Kidney capillary endothelial cell (primary cell): ENCODE measurements at regions not wholly inside any gene's neighbourhood (a gene's known extent, or its start where the extent isn't known, plus 50 kb on each side); places are given as distances from the start of the nearest gene placed in this dataset.

ENCODE experiments used
- DNase-seq: peaks from one replicate; pipeline ENCODE4 v3.0.0-alpha.2; 2018; ENCODE audit warnings: low spot score

DNA sequence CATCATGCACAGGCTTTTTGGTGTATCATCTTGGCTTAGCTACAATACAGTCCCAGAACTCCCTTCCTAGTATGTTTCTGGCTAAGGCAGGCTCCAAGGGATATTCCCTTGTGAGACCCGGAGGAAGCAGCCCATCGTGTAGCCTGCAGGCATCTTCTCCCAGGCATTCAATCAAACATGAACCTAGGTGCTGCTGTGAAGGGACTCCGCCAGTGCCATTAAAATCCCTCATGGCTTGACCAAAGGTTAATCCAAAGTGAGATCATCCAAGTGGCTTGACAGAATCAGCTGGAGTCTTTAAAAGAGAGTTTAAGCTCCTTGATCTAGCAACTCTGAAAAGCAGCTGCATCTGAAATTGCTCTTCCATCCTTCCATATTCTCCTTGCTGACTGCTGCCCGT lies 333.9 kb downstream of the DIRAS2 start:
- DNase-seq, result no peak

DNA sequence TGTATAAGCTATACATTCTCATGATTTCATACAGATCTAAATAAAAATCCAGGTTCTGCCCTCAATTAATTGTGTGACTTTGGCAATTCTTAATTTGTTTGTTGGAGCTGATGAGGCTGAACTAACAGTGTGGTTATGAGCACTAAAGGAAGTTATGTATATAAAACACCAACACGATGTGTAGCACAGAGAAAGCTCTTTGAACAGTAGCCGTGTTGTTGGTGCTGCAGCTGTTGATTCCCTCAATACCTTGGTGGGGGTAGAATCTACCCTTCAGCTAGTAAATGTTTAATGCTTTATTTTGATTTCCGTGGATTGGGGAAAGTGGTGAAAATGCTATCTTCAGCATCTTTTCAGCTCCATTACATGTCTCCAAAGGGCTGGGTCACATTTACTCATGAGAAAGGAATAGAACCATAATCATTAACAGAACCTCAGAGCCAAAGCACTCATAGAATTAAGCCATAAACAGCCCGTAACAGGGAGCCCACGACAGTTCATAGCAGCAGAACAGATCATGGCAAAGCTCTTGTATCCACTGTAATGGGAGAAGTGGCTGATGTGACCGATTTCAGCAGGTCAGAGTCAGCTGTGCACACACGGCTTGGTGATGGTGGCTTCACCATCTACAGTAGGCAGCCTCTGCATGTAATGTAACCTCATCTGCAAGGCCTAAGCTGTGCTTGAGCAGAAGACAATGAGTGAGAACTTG lies 332.7 kb downstream of the DIRAS2 start:
- no peak for DNase-seq

GRCh38 chr9:90310521-90310876 lies 332.1 kb downstream of the DIRAS2 start:
- DNase-seq, result no peak

DNA sequence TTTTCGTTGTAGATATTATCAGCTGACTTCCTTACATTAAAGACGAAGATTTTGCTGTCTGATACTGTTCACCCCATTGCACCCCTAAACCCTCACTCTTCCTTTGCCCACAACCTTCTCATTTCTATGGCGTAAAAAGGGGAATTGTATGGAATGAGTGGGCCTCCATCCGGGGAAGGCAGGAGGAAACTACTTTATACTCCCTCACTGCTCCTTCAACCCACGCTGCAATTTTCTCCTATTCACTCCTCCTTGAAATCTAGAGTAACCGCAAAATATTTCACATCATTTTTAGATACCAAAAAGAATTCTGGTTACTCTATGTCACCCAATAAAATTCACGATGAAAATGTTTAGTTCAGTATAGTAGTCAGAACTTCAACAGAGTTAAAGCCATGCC lies 330.8 kb downstream of the DIRAS2 start:
- no peak for DNase-seq

GRCh38 chr9:90322296-90322695 lies 320.3 kb downstream of the DIRAS2 start:
- DNase-seq, result no peak

GRCh38 chr9:90325913-90326653 lies 316.5 kb downstream of the DIRAS2 start:
- no peak for DNase-seq

DNA sequence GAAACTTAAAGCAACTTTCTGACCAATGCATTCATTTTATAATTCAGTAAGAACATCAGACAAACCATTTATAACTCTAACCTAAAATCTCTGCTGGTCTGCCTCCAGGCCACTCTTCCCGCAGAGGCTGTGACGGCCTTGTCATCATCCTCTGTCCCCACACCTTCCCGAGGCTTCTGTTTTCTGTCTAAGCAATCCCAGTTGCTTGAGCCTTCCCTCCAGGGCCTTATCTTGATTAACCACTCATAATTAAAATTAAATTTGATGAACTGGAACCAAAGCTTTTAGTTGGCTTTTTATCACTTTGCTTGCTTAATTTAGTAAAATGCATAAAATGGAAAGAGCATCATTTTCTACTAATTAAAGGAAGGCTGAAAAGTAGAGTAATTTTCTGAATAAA lies 312.4 kb downstream of the DIRAS2 start:
- no peak for DNase-seq

DNA sequence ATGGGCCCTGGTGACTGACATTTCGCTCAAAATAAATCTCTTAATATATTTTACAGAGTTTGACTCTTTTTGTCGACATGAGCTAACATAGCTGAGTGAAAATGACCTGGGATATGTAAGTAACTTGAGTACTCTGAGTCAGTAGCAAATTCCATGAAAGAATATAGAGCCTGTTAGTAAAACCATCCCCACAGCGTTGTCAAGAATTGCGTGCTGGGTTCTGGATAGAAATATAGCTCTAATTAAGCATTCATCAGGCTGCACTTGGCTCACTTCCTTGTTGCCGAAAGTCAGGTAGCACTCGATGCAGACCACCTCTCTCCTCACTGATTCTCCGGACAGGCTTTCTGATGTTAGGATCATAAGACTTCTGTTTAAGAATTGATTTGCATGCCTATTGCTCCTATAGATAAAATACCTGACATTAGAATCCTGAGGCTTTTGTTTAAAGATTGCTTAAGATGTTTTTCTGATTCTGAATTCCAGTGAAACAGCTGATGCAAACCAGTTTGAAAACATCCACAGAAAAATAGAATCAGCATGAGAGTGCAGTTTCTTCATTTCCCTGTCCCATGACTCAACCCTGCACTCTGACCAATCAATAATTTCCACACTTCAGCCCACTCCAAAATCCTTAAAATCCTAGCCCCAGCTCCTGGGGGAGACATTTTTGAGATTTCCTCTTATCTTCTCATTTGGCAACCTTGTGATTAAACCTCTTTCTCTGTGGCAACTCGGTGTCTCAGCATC lies 310.6 kb downstream of the DIRAS2 start:
- DNase-seq, result no peak

DNA sequence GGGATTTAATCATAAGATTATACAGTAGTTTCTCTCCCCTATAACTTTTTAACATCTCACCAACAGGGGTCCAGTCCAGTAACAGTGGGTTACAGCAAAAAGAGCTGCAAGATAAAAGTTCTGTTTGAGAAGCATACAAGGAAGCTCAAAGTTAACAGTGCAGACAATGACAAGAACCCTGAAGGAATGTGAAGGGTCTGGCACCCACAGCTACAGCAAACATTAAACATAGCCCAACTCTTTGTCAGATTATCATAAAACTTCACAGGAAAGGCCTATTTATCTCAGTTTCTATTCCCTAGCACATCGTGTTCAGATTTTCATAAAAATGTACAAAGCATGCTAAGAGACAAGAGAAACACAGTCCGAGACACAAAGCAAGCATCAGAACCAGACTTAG lies 309.4 kb downstream of the DIRAS2 start:
- DNase-seq, result no peak

DNA sequence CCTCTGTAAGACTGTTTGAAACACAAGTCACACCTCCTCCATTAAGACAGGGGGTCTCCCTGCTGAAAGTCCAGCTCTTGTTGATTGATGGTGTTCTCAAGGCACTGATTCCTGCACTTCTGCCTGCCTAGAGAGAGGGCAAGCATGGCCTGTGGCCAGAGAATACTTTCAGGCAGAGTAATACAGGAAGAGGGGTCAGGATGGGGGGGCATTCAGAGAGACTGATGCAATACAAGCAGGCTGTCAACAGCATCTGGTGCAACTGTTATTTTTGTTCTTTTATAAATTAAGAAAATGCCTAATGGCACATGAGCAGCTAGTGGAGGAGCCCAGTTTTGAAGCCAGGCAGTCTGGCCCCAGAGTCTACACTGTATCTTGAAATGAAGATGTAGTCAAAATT lies 302.2 kb downstream of the DIRAS2 start:
- peak; percentile 12 for DNase-seq

DNA sequence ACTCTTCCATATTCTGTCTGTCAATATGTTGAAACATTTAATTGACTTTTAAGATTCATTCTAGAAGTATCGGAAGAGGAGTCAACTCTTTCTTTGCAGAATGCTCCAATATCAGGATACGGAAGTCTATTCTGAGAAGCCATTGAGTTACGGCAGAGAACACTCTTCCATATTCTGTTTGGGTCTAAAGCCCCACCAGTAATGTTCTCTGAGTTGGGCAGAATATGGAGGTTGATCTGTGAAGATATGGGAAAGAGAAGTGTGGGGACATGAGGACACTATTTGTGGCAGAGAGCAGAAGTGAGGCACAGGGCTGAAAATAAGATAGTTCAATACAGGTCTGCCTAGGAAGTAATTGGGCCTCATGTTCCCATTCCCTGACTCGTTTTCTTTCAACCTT lies 300.0 kb downstream of the DIRAS2 start:
- no peak for DNase-seq

DNA sequence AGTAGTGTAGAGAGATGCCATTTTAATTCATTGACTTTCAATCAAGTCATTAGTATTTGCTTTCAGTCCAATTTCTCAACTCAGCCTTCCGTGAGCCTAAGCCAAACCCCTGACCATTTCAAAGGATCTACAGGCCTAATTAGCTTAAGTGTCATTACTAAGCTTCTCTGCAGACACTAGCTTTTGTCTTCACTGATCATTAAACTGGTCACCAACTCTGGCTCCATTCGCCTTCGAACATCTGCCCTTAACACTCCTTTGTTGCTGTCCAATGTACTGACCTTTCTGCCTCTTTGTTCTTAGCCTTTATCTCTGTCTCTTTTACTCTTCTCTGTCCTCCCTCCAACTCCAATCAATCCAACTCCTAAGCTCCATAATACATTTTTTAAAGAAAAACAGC lies 299.3 kb downstream of the DIRAS2 start:
- DNase-seq, result peak; percentile 21

GRCh38 chr9:90343991-90344390 lies 298.6 kb downstream of the DIRAS2 start:
- no peak for DNase-seq

GRCh38 chr9:90365666-90366065 lies 277.0 kb downstream of the DIRAS2 start:
- DNase-seq, result no peak

- no peak for DNase-seq
Measured at GRCh38 chr9:90368241-90368640, 274.4 kb downstream of the DIRAS2 start.

- no peak for DNase-seq
Measured at GRCh38 chr9:90368928-90369327, 273.7 kb downstream of the DIRAS2 start.

DNA sequence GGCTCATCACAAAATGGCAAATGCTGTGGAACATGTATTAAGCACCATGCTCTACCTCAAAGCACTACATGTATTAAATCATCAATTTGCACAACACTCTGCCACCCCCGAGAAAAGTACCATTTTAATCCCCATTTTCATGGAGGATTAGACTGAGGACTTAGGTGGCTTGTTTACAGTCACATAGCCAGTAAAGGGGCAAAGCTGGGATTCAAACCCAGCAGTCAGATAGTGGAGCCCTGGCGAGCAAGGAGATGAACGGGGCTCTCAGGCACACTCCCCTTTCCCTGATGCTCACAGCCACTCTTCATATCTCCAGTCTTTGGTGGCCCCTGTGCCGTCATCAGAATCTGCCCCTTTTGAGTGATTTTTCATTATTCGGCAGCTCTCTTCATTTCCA lies 262.9 kb downstream of the DIRAS2 start:
- no peak for DNase-seq

DNA sequence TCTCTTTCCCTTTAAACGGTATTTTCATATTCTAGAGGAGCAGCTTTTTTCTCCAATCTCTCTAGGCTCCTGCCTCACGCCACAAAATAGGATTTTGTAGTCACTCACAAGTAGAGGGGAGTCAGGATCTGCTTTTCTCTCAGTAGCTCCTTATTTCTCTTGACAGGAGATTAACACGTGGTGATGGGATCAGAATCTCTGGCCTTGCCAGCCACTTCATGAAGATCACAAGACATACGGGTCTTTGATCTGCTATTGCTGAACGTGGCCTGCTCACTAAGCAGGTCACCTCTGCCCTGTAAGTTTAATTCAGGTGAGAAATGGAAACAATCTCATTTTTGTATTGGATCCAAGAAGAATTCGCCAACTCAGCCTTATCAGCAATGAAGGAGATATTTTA lies 257.5 kb downstream of the DIRAS2 start:
- DNase-seq, result no peak

- DNase-seq, result no peak
Measured at GRCh38 chr9:90393365-90394152, 249.1 kb downstream of the DIRAS2 start.

DNA sequence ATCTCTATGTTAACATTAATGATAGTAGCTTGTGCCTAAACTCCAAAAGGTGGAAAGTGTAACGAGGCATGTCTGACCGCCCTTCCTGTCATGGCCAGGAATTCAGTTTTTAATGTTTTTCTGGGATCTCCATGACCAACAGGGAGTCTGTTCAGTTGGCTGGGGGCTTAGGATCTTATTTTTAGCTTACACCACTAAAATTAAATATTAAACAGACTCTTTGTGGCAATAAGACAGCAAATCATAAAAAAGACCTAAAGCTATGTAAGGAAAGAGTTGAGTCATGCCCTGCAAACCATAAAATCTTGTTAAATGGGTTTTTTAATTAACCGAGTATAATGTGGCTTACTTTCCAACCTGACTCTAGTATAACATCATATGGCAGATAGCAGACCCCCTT lies 247.8 kb downstream of the DIRAS2 start:
- DNase-seq, result no peak

DNA sequence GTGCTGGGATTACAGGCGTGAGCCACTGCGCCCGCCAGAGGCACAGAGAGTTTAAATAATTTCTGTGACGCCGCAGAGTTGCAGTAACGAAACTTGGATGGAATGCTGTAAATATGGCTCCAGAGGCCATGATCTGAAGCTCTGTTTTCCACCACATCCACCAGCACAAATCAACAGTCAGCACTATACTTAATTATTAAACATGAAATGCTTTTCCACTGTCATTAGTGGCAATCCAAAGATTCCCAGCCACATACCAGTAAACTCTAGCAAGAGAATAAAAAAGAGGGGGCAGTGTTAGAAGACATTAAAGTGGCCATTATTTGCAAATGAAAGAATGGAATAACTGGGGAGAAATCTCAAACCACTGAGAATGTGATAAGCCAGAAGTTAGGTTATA lies 242.5 kb downstream of the DIRAS2 start:
- no peak for DNase-seq

DNA sequence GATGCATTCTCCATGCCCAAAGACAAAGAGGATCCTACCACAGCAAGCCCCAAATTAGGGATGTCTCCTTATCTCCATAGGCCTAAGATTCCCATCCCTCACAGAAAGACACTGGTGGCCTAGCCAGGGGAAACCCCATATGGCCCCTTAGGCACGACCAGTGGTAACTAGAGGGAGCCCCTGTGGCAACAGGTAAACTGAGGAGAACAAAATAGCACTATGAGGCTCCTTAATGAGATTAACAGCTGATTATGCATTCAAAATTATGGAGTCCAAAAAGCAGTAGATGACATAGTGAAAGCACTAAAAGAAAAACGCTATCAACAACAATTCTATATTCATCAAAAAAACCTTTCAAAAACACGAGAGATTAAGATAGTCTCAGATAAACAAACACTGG lies 234.0 kb downstream of the DIRAS2 start:
- no peak for DNase-seq
